ENCODE measurements at regions not wholly inside any gene's neighbourhood (a gene's known extent, or its start where the extent isn't known, plus 50 kb on each side); places are given as distances from the start of the nearest gene placed in this dataset.

GRCh38 chr16:52597772-52598483 lies 51.0 kb upstream of the TOX3 start (continued):
- TF ChIP-seq REST (IDR thresholded peaks at IDR 0.05; ENCODE audit: unreplicated experiment) (no peak), STAT1 (IDR thresholded peaks at IDR 0.05; ENCODE audit: unreplicated experiment) (no peak), ETS1 (IDR thresholded peaks at IDR 0.05) (no peak), CREB1 (CRISPR knock-in tag; IDR thresholded peaks at IDR 0.05; ENCODE audit: low read depth) (no peak), EZH2 (IDR thresholded peaks at IDR 0.05; ENCODE audit: low read depth, unreplicated experiment) (no peak), CTCF (conservative IDR thresholded peaks at IDR 0.05; ENCODE audit: low read depth in 2 of 2) (no peak)

GRCh38 chr16:52597073-52597771 lies 50.3 kb upstream of the TOX3 start:
- H3K27me3 ChIP-seq (ENCODE audit: insufficient read depth), result no peaks in the 10 kb centered on the region
- Mint-ChIP-seq H3K4me3 (no peak overlapping the region), H3K27ac (no peak overlapping the region), H3K36me3 (ENCODE audit: low read depth) (no peaks in the 10 kb centered on the region), H3K4me1 (peaks cover 7% of the 10 kb centered on the region; the same call in 2 of the 3 replicates), H3K9me3 (no peaks in the 10 kb centered on the region), H3K27me3 (ENCODE audit: insufficient read depth, low read depth, poor library complexity) (no peaks in the 10 kb centered on the region)
- H3K79me2 ChIP-seq (replicated peaks; ENCODE audit: insufficient read depth), result no peaks in the 10 kb centered on the region
- H3K4me1 ChIP-seq (ENCODE audit: insufficient read depth), result no peaks in the 10 kb centered on the region
- no peak overlapping the region for H2AFZ ChIP-seq
- DNase-seq (ENCODE audit: low spot score), result no peak
- ATAC-seq, result no peak
- no peaks in the 10 kb centered on the region; the same call in 1 of the 2 replicates for H3K9me2 ChIP-seq (ENCODE audit: insufficient read depth)
- H3K27ac ChIP-seq (ENCODE audit: low read depth), result no peak overlapping the region
- H3K36me3 ChIP-seq (ENCODE audit: insufficient read depth), result no peaks in the 10 kb centered on the region
- no peak overlapping the region for H3K4me3 ChIP-seq
- H3F3A ChIP-seq (replicated peaks; ENCODE audit: low read depth), result no peaks in the 10 kb centered on the region
- H3K4me2 ChIP-seq, result no peak overlapping the region
- H4K20me1 ChIP-seq (replicated peaks; ENCODE audit: insufficient read depth), result no peaks in the 10 kb centered on the region
- TF ChIP-seq EZH2 (IDR thresholded peaks at IDR 0.05; ENCODE audit: low read depth, unreplicated experiment) (no peak), CTCF (conservative IDR thresholded peaks at IDR 0.05; ENCODE audit: low read depth in 2 of 2) (no peak), ZNF331 (CRISPR knock-in tag; IDR thresholded peaks at IDR 0.05; ENCODE audit: low read depth) (no peak), POLR2AphosphoS5 (IDR thresholded peaks at IDR 0.05; ENCODE audit: low read depth) (no peak)

All from GM23338 (cell line).